ENCODE measurements at regions not wholly inside any gene's neighbourhood (a gene's known extent, or its start where the extent isn't known, plus 50 kb on each side); places are given as distances from the start of the nearest gene placed in this dataset.

DNA sequence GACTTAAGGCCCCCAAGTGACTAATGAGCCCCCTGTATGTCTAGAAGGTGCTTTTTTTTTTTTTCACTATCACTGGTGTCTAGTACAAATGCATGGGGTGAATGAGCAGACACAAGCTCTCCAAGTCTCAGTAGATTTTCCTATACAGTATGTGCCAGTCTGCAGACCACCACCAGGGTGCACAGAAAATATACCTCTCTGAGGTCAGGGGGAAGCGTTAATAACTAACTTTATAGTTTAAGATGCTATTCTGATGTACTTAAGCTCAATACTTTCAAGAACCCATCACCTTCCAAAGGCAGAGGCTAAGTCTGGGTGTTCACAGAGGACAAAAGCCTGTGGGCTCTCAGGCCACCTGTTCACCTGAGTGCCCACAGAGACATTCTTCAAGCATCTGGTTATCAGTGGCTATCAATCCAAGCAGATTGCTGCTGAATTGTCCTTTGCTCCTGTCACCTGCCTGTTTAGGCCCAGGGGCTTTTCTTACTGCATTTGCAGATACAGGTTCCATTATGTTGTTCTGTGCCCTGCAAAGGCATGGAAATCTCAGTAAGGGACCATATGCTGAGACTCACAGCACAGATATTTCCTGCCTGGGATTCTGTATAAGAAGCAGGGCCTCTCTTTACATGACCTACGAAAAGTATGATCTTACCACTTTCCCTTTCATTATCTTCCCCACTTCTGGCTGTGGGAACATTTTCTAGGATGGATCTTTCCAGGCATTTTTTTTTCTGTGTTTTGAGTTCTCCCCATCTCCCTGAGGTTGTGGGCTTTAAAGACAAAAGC lies 534.6 kb downstream of the TNS1 start:
- DNase-seq: no peak

- no peak for DNase-seq
Measured at GRCh38 chr2:217467331-217467730, 535.5 kb downstream of the TNS1 start.

DNA sequence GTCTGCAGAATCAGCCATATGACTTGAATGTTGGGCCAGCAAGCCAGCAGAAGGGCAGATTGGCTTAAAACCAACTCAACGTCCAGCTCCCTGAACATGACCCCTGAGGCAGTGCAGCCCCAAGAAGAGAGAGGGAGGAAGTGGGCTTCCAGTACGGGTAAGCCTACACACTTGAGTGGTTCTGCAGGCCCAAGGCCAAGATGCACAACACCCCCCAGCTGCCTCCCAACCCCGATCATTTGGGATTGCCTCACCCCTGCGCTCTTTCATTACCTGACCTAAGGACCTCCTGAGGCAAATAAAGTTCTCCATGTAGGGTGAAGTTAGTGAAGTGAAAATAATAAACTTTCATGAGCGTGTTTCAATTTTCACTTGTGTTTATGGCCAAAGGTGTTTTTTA lies 536.0 kb downstream of the TNS1 start:
- DNase-seq: no peak

DNA sequence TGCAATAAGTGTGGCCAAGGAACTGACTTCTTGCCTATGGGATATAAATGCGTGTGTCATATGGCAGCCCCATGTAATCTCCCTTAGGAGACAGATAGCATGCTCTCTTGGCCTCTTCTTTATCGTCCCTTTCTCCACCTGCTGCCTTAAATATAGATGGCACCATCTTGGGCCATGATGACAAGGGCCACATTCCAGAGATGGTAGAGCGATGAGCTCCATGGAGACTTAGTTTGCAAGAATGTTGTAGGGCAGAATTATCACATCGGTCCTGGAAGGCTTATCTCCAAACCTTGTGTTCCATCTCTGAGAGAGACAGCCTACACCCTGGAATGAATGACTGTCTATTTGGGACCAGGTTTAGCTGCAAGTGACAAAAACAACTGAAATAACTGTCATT lies 536.7 kb downstream of the TNS1 start:
- no peak for DNase-seq

- no peak for DNase-seq
Measured at GRCh38 chr2:217465100-217465499, 537.7 kb downstream of the TNS1 start.

GRCh38 chr2:217463402-217464075 lies 539.3 kb downstream of the TNS1 start:
- no peak for DNase-seq

GRCh38 chr2:217462121-217462520 lies 540.7 kb downstream of the TNS1 start:
- no peak for DNase-seq

DNA sequence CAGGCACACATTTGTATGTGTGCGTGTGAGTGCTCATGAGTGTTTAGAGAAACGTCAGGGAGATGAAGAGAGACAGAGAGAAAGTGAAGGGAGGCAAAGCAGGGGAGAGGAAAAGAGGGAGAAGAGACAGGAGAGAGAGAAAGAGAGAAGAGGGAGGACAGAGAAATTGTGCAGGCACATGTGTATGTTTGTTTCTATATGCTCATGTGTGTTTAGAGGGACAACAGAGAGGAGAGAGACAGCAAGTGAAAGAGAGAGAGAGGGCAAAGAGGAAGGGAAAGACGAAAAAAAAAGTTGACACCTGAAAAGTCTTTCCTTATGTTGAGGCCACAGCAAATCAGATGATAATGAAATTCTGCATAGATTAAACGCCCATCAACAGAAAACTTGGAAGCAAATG lies 541.1 kb downstream of the TNS1 start:
- no peak for DNase-seq

DNA sequence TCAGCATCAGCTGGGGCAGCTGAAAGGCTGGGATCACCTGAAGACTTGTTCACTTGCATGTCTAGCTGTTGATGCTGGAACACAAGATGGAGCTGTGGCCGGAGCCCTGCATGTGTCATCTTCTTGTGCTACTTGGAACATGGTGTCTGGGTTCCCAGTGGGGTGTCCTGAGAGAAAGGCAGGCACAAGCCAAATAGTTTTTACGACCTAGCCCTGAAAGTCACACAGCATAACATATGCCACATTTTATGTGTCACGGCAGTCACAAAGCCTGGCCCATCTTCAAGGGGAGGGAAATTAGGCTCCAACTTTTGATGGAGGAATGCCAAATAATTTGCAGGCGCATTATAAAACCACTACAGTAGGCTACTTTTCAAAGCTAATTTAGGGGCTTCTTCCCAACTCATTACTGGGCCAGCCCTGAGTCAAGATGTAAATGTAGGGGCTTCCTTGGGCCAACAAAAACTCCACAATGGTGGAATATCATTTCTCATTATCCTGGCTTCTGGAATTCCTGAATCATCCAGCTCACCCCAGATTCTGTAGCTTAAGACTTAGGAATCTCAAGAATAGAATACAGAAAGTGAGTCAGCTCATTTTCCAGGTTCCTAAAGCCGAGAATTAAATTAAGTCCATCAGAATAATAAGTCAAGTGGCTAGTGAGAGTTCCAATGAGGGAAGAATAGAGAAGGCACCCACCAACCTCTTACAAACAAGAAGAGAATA lies 543.0 kb downstream of the TNS1 start:
- no peak for DNase-seq

DNA sequence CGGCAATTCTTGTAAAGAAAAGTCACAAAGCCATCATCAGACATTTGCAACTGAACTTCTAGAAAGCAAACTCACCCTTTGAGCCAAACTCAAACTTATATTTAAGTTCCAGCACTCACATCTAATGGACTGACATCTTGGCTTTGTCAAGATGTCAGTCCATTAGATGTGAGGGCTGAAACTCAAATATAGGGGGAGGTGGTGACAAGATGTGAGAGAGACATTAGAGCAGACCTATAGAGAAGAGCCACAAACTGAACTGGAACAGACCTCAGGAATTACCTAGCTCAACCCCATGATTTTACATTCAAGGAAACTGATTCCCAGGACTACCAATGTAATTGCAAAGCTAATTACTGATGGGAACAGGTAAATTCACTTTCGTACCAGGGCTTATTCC lies 543.8 kb downstream of the TNS1 start:
- DNase-seq: no peak

GRCh38 chr2:217456016-217456415 lies 546.8 kb downstream of the TNS1 start:
- DNase-seq: no peak

DNA sequence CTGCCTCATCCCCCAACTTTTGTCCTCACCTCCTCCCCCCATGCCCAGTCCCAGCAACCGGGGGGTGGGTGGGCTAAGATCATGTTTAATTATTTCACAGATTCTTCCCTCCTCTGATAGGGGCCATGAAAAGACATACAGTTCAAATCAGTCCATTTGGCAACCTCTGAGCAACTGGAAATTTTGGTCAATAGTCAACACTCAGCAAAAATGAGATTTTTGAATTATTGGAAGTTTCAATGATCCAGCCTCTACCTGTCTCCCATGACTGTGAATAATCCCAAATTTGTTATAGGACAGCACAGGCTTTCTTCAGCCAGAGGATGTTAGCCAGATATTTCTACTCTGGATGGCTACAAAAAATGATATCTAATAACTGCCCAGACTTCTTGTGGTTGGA lies 549.9 kb downstream of the TNS1 start:
- no peak for DNase-seq

DNA sequence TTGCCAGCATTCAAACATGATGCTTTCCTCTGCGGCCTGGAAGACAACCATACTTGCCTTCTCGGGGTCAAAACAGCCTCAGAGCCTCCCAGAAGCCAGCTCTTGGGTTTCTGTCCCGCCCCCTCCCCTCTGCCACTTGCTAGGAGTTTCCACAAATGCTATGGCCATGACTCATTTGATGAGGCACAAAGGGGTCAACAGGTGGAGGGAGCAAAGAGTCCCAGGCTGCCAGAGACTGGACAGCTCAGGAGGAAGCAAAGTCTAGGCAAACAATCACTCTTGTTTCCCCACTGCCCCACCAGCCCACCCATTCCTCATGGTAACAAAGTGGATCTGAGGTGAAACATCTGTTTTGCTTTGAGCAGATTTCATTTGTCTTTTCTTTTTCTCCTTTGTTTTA lies 551.1 kb downstream of the TNS1 start:
- DNase-seq: no peak

DNA sequence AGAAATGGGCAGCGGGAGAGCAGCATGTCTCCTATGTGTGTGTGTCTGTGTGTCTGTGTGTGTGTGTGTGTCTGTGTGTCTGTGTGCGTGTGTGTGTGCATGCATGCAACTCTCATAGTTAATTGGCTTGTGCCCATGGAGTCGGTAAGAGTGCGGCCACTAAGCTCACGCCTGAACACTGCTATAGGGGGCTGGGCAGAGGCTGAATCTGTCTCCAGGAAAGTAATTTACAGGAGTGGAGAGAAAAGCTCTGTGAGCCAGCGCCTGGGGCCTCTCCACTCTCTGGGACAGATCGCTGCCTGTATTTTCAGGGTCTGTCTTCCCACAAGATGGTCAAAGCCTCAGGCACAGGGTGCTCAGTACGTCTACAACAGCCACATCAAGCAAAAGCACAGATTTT lies 553.4 kb downstream of the TNS1 start:
- DNase-seq: no peak

GRCh38 chr2:217448860-217449259 lies 553.9 kb downstream of the TNS1 start:
- no peak for DNase-seq

DNA sequence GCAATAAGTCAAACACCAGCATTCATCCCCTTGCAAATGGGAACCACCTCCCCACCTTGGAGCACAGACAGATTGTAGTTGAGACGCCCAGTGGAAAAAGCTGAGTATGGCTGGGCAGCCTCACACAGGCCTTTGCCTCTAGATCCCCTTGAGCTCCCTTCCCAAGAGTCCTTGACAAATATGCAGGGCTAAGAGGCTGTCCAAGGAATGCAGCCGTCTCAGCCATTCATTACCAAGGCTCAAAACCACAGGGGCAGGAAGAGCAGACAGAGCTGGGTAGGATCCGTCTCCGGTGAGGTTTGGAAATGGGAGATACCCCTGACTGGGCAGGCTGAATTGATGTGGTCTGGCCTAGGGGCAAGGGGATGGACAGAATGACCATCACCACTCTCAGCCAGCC lies 557.1 kb downstream of the TNS1 start:
- DNase-seq: no peak

DNA sequence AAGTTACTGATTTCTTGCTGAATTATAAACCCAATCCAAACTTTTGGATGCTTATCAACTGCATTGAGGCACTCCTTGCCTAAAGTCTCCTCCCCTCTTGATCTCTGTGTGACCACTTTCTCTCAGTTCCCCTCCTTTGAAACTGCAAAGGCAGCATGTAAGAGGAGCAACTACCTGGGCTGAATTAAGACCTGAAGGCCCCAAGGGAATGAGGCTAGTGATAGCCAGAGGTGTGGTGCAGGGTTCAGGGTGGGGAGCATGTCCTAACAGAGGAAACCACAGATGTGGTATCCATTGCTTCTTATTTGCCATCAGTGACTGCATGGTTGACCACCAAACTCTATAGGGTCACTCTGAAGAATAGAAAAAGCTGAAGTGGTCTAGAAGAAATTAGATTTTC lies 557.9 kb downstream of the TNS1 start:
- DNase-seq: no peak

DNA sequence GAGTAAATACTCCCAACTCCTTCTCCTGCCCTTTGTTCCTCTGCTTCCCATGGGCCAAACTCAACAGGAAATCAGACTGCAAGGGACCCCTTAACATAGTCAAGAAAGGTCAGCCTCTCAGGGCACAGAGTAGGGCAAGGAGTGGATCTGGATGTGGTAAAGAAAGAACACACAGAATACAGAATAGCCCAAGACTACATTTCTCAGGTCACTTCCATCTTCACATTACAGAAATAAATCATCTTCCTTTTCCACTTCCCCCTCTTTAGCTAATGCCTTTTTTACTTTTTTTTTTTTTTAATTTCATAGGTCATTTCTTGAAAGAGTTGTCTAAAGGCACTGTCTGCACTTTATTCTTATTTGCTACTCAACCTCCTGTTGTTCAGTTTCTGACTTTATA lies 558.3 kb downstream of the TNS1 start:
- no peak for DNase-seq

- no peak for DNase-seq
Measured at GRCh38 chr2:217443601-217444000, 559.2 kb downstream of the TNS1 start.

- DNase-seq: no peak
Measured at GRCh38 chr2:217440000-217440399, 562.8 kb downstream of the TNS1 start.

GRCh38 chr2:217438821-217439220 lies 564.0 kb downstream of the TNS1 start:
- no peak for DNase-seq

DNA sequence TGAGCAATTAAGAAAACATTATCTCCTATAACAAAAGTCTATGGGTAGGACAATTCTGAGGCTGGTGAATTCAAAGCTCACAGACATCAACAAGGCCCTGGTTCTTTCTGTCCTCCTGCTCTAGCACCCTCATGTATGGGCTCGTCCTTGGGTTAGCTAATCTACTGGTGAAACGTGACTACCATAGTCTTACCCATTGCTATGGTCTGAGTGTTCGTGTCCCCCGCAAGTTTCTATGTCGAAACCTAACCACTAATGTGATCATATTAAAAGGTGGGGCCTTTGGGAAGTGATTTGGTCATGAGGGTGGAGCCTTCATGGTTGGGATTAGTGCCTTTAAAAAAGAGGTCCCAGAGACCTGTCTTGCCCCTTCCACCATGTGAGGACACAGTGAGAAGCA lies 564.7 kb downstream of the TNS1 start:
- no peak for DNase-seq

- no peak for DNase-seq
Measured at GRCh38 chr2:217437290-217437870, 565.4 kb downstream of the TNS1 start.

DNA sequence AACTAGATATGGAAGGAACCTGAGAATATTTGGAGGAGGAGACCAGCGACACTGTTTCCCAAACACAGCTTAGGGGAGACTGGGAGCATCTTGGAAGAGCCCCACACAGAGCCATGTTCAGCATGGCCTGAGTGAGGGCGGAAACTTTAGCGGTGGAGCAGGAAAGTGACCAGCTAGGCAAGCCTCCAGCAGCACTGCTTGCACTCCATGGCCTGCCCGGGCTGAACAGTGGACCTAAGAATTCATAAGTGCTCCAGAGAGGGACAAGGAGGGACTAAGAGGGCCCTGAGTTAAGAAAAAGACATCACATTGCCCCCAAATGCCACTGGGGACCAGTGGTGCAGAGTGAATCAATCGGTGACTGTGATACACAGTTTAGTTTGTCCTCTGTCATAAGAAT lies 566.4 kb downstream of the TNS1 start:
- no peak for DNase-seq
